HEK293T (cell line): ENCODE measurements at regions not wholly inside any gene's neighbourhood (a gene's known extent, or its start where the extent isn't known, plus 50 kb on each side); places are given as distances from the start of the nearest gene placed in this dataset.

Source experiments
- CTCF ChIA-PET: fragments of 350-600 bp; formaldehyde crosslinking; extraction: SDS; loops from one replicate; lab custom pipeline; 2021; ENCODE audit warnings: antibody characterized with exemption, inconsistent platforms; lab: Yijun Ruan, JAX
- POLR2A ChIA-PET: fragments of 350-600 bp; formaldehyde crosslinking; extraction: SDS; loops from one replicate; lab custom pipeline; 2020; ENCODE audit warnings: antibody characterized with exemption, inconsistent platforms; lab: Yijun Ruan, JAX
- DNase-seq: peaks from one replicate; pipeline ENCODE4 v3.0.0; 2012; ENCODE audit warnings: mixed read lengths; ENCODE audit errors: extremely low spot score
- ARNT ChIP-seq: fragments of 450-650 bp; IDR thresholded peaks from 2 replicates; pipeline ENCODE4 v1.6.1; 2017; ENCODE audit warnings: mild to moderate bottlenecking
- BHLHE40 ChIP-seq: fragments of 450-650 bp; IDR thresholded peaks from 2 replicates; pipeline ENCODE4 v1.6.1; 2016; ENCODE audit warnings: mild to moderate bottlenecking, moderate library complexity, borderline replicate concordance
- CTBP1 ChIP-seq: fragments of 450-650 bp; IDR thresholded peaks from 2 replicates; pipeline ENCODE4 v1.6.1; 2016; ENCODE audit warnings: borderline replicate concordance
- ELF4 ChIP-seq: fragments of 450-650 bp; IDR thresholded peaks from 2 replicates; pipeline ENCODE4 v1.6.1; 2017; ENCODE audit warnings: antibody characterized with exemption
- FOXA1 ChIP-seq: fragments of 450-650 bp; IDR thresholded peaks from 2 replicates; pipeline ENCODE4 v1.6.1; 2016; ENCODE audit warnings: mild to moderate bottlenecking
- FOXK2 ChIP-seq: fragments of 450-650 bp; IDR thresholded peaks from 2 replicates; pipeline ENCODE4 v1.6.1; 2016; ENCODE audit warnings: mild to moderate bottlenecking
- FOXM1 ChIP-seq: fragments of 450-650 bp; IDR thresholded peaks from 2 replicates; pipeline ENCODE4 v1.6.1; 2017; ENCODE audit warnings: mild to moderate bottlenecking, borderline replicate concordance
- HDGF ChIP-seq: fragments of 450-650 bp; IDR thresholded peaks from 2 replicates; pipeline ENCODE4 v1.6.1; 2017; ENCODE audit warnings: antibody characterized with exemption, borderline replicate concordance
- L3MBTL2 ChIP-seq: fragments of 450-650 bp; conservative IDR thresholded peaks from 2 replicates; pipeline ENCODE4 v1.6.1; 2016; ENCODE audit warnings: mild to moderate bottlenecking
- LEF1 ChIP-seq: fragments of 450-650 bp; IDR thresholded peaks from 2 replicates; pipeline ENCODE4 v1.6.1; 2017; ENCODE audit warnings: mild to moderate bottlenecking, borderline replicate concordance
- NFRKB ChIP-seq: fragments of 450-650 bp; IDR thresholded peaks from 2 replicates; pipeline ENCODE4 v1.6.1; 2016; ENCODE audit warnings: mild to moderate bottlenecking, moderate library complexity
- SP1 ChIP-seq: fragments of 450-650 bp; IDR thresholded peaks from 2 replicates; pipeline ENCODE4 v1.6.1; 2017
- SUZ12 ChIP-seq: fragments of 450-650 bp; IDR thresholded peaks from 2 replicates; pipeline ENCODE4 v1.6.1; 2016; ENCODE audit warnings: mild to moderate bottlenecking
- TARDBP ChIP-seq: fragments of 450-650 bp; IDR thresholded peaks from 2 replicates; pipeline ENCODE4 v1.6.1; 2016
- ZNF384 ChIP-seq: fragments of 450-650 bp; IDR thresholded peaks from 2 replicates; pipeline ENCODE4 v1.6.1; 2016
- TF ChIP-seq, protein P1 (sequence below): fragments of 450-650 bp; IDR thresholded peaks from 2 replicates; pipeline ENCODE4 v1.6.1; 2016

DNA sequence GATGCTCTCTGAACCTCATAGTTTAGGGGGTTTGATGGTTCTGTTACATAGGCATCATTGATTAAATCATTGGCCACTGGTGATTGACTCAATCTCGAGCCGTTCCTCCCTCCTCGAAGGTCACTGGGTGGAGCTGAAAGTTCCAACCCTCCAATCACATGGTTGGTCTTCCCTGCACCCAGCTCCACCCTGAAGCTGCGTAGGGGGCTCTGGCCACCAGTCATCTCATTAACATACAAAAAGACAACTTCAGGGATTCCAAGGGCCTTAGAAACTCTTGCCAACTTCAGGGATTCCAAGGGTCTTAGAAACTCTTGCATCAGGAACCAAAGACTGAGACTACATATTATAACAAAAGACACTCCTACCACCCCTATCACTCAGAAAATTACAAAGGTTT is 306.5 kb upstream of the TNRC6C start:
- TF ChIP-seq ZNF384: no peak
- TF ChIP-seq L3MBTL2: no peak
- CTCF ChIA-PET: interaction anchor here (0.7 kb wide), 1 partner anchor 12 kb away, joined by 3 read pairs; no protein-coding TSS in a partner anchor
- DNase-seq: no peak
- POLR2A ChIA-PET: no interaction called here

DNA sequence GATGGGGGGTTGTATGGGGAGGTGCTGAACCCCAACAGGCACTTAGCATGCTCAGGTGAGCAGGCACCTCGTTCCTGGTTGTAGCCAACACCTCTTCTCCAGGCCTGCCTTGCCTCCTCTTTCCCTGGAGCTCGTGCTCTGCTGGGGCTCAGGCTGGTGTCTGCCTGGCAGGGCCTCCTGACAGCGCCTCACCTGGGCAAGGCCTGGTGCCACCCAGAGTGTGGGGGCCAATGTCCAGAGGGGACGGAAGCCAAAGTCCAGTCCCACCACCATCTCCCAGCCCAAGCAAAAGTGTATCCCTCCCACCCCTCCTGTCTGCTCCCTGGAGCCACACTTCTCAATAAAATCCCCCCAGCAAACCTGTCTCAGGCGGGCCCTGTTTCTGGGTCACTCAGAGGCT is 304.2 kb upstream of the TNRC6C start:
- ChIA-PET CTCF (no interaction called here), POLR2A (no interaction called here)
- DNase-seq: no peak

DNA sequence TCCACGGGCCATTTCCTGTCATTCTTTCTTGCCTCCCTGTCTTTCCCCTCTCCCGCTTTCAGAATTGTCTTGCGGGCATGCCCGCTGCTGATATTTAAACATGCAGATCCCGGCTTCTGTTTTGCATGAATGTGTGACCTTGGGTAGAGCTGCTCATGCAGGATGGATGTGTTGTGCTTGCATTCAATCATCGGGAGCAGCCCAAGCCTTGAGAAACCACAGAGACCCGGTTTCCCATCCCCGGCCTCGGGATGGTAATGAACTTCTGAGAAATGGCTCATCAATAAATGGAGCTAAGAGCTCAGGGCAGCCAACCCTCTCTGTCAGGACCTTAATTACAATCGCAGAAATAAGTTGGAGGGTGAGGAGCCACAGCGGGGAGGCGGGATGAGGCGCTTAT is 303.7 kb upstream of the TNRC6C start:
- POLR2A ChIA-PET: no interaction called here
- no peak for DNase-seq
- TF ChIP-seq ELF4 (no peak), FOXA1 (no peak), FOXK2 (no peak), TARDBP (no peak), NFRKB (no peak)
- TF ChIP-seq, protein P1, sequence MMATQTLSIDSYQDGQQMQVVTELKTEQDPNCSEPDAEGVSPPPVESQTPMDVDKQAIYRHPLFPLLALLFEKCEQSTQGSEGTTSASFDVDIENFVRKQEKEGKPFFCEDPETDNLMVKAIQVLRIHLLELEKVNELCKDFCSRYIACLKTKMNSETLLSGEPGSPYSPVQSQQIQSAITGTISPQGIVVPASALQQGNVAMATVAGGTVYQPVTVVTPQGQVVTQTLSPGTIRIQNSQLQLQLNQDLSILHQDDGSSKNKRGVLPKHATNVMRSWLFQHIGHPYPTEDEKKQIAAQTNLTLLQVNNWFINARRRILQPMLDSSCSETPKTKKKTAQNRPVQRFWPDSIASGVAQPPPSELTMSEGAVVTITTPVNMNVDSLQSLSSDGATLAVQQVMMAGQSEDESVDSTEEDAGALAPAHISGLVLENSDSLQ: no peak
- CTCF ChIA-PET: no interaction called here

More for the DNA sequence above, 304.2 kb upstream of the TNRC6C start:
- TF ChIP-seq ZNF384: no peak
- no peak for TF ChIP-seq LEF1
- no peak for TF ChIP-seq FOXM1
- TF ChIP-seq L3MBTL2: no peak
- no peak for TF ChIP-seq CTBP1
- no peak for TF ChIP-seq TARDBP
- TF ChIP-seq NFRKB: no peak
- no peak for TF ChIP-seq FOXK2
- TF ChIP-seq SP1: no peak
- TF ChIP-seq, protein P1: no peak
- TF ChIP-seq SUZ12: no peak
- TF ChIP-seq FOXA1: no peak
- TF ChIP-seq BHLHE40: no peak
- TF ChIP-seq ARNT: no peak
- TF ChIP-seq ELF4: no peak
- TF ChIP-seq HDGF: no peak

DNA sequence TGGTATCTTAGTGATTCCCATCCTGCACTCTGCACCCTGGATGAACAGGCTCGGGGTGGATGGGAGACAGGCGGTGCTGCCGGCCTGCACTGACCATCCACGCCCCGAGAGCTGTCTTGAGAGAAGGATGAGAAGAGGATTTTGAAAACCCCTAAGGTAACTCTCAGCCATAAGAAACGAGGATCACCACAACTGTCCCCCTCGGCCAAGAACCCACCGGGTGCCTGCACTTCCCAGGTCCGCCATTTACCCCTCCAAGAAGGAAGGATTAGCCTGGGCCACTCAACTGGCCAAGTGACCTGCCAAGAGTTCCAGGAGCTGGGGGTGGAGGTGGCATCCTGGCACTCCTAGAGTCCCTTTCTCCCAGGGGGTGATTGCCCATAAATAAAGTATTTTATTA is 302.4 kb upstream of the TNRC6C start:
- CTCF ChIA-PET: no interaction called here
- POLR2A ChIA-PET: no interaction called here
- no peak for DNase-seq
- TF ChIP-seq ARNT (no peak), CTBP1 (no peak), BHLHE40 (no peak), FOXK2 (no peak), ELF4 (no peak), NFRKB (no peak), ZNF384 (no peak), FOXM1 (no peak)

DNA sequence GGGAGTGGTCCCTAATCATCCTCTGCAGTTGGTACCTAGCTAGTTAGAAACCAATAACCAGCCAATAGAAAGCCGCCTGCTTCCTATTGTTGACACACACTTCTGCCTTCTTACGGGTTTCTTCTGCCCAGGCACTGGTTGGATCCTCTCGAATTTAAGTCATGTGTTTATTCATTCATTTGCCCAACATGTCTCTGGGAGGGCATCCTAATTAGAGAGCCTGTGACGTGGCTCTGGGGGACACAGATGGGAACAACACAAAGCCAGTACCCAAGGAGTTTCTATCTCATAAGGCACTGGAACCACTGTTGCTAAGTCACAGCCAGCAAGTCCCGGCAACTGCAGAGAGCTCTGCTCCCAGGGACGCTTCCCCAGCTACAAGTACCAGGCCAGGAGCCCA is 300.7 kb upstream of the TNRC6C start:
- ChIA-PET POLR2A (no interaction called here), CTCF (no interaction called here)
- no peak for DNase-seq
- TF ChIP-seq FOXK2: no peak
- no peak for TF ChIP-seq TARDBP
- TF ChIP-seq FOXM1: no peak
- no peak for TF ChIP-seq L3MBTL2
- no peak for TF ChIP-seq SUZ12
- no peak for TF ChIP-seq HDGF
- no peak for TF ChIP-seq FOXA1
- no peak for TF ChIP-seq ELF4
- no peak for TF ChIP-seq NFRKB

DNA sequence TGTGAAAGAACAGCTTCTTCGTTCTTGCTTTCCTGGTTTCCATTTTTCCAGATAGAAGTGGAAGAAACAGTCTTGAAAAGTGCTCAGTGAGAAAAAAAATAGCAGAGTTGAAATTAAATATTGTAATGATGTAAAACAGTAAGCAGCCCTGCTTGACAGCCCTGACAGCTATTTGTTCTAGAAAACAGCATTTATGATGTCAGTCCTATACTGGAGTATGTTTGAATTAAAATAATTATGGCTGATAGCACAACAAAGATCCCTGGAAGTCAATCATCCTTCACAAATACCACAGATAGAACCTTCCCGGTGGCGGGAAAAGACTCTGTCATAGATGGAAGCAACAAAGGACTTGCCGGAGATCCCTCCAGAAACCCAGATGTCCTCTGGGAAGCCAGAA is 298.0 kb upstream of the TNRC6C start:
- DNase-seq: no peak
- CTCF ChIA-PET: interaction anchor here (0.6 kb wide), 1 partner anchor 87 kb away, joined by 4 read pairs; no protein-coding TSS in a partner anchor
- no peak for TF ChIP-seq ZNF384
- TF ChIP-seq HDGF: no peak
- no peak for TF ChIP-seq ARNT
- no peak for TF ChIP-seq FOXA1
- TF ChIP-seq, protein P1: no peak
- TF ChIP-seq L3MBTL2: no peak
- TF ChIP-seq CTBP1: no peak
- TF ChIP-seq ELF4: no peak
- POLR2A ChIA-PET: no interaction called here

DNA sequence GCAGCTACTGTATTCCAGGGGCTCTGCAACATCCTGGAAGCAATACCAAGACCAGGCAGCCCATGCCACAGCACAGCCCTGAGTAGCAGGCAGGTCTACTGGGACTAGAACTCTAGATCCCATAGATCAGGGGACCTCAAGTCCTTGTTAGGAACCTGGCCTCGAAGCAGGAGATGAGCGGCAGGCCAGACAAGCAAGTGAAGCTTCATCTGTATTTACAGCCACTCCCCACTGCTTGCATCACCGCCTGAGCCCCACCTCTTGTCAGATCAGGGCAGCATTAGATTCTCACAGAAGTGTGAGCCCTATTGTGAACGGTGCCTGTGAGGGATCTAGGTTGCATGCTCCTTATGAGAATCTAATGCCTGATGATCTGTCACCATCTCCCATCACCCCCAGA is 295.7 kb upstream of the TNRC6C start:
- POLR2A ChIA-PET: no interaction called here
- CTCF ChIA-PET: no interaction called here
- DNase-seq: no peak
- TF ChIP-seq LEF1: no peak
- no peak for TF ChIP-seq BHLHE40
- no peak for TF ChIP-seq FOXA1
- no peak for TF ChIP-seq SP1
- TF ChIP-seq HDGF: no peak

DNA sequence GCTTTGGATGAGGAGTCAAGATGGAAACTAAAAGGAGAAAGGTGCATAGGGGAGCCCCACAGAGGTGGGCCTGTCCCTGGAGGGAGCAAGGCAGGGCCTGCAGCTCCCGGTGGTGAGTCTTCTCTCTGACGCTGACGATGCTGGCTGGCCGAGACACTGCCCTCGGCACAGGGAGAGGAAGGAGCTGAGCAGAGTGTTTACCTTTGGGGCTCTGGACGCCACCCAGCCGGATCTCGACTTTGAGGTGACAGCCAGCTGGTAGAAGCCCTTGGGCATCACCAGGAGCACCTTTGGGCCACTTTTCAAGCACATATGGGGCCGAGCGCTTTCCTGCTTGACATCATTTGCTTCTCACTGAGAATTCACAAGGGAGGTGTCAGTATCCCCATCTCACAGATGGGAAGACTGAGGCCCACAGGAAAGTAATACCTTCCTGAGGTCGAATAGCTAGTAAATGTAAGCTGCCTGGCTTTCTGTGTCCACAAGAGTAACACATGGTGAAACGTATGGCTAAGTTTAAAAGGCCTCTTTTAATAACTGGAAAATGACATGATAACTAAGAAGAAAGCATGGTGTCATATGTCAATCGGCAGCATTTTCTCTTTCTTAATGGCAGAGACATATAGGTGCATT is 294.3 kb upstream of the TNRC6C start:
- ChIA-PET POLR2A (no interaction called here), CTCF (no interaction called here)
- TF ChIP-seq SUZ12: no peak
- no peak for TF ChIP-seq HDGF
- TF ChIP-seq LEF1: no peak
- TF ChIP-seq FOXM1: no peak
- TF ChIP-seq CTBP1: no peak
- no peak for TF ChIP-seq SP1
- no peak for TF ChIP-seq ZNF384
- TF ChIP-seq L3MBTL2: no peak
- TF ChIP-seq FOXA1: no peak
- no peak for TF ChIP-seq TARDBP
- no peak for TF ChIP-seq FOXK2
- TF ChIP-seq BHLHE40: no peak
- TF ChIP-seq, protein P1: no peak
- no peak for TF ChIP-seq ARNT
- TF ChIP-seq ELF4: no peak
- TF ChIP-seq NFRKB: no peak
- no peak for DNase-seq
